ENCODE measurements at regions not wholly inside any gene's neighbourhood (a gene's known extent, or its start where the extent isn't known, plus 50 kb on each side); places are given as distances from the start of the nearest gene placed in this dataset.

- H3K36me3 Mint-ChIP-seq (ENCODE audit: low read depth), result no peaks in the 10 kb centered on the region
- no peaks in the 10 kb centered on the region for H3K4me1 Mint-ChIP-seq
- peaks cover 3% of the 10 kb centered on the region for H3K9me3 Mint-ChIP-seq
- no peak overlapping the region for H3K4me3 Mint-ChIP-seq
- TF ChIP-seq CTCF (IDR thresholded peaks at IDR 0.05; ENCODE audit: unreplicated experiment in 3 of 3), result no peak
- no peaks in the 10 kb centered on the region for H3K27me3 Mint-ChIP-seq (ENCODE audit: low read depth)
- H3K27ac Mint-ChIP-seq, result no peak overlapping the region
Measured at GRCh38 chr13:105452895-105453294, 1082.6 kb downstream of the EFNB2 start.

GRCh38 chr13:105450784-105451183 lies 1084.7 kb downstream of the EFNB2 start:
- peaks cover 3% of the 10 kb centered on the region for H3K9me3 Mint-ChIP-seq
- H3K36me3 Mint-ChIP-seq (ENCODE audit: low read depth), result no peaks in the 10 kb centered on the region
- H3K4me1 Mint-ChIP-seq, result no peaks in the 10 kb centered on the region
- no peaks in the 10 kb centered on the region for H3K27me3 Mint-ChIP-seq (ENCODE audit: low read depth)
- H3K27ac Mint-ChIP-seq, result no peak overlapping the region
- no peak overlapping the region for H3K4me3 Mint-ChIP-seq
- TF ChIP-seq CTCF (IDR thresholded peaks at IDR 0.05; ENCODE audit: unreplicated experiment in 3 of 3), result no peak

- TF ChIP-seq CTCF (IDR thresholded peaks at IDR 0.05; ENCODE audit: unreplicated experiment in 3 of 3), result no peak
- Mint-ChIP-seq H3K27me3 (ENCODE audit: low read depth) (no peaks in the 10 kb centered on the region), H3K9me3 (no peaks in the 10 kb centered on the region), H3K4me1 (no peaks in the 10 kb centered on the region), H3K4me3 (no peak overlapping the region), H3K36me3 (ENCODE audit: low read depth) (no peaks in the 10 kb centered on the region), H3K27ac (no peak overlapping the region)
Measured at GRCh38 chr13:105448811-105449210, 1086.7 kb downstream of the EFNB2 start.

GRCh38 chr13:105446197-105446596 lies 1089.3 kb downstream of the EFNB2 start:
- no peaks in the 10 kb centered on the region for H3K36me3 Mint-ChIP-seq (ENCODE audit: low read depth)
- H3K27ac Mint-ChIP-seq, result no peak overlapping the region
- no peaks in the 10 kb centered on the region for H3K27me3 Mint-ChIP-seq (ENCODE audit: low read depth)
- H3K4me3 Mint-ChIP-seq, result no peak overlapping the region
- no peaks in the 10 kb centered on the region for H3K9me3 Mint-ChIP-seq
- no peak for TF ChIP-seq CTCF (IDR thresholded peaks at IDR 0.05; ENCODE audit: unreplicated experiment in 3 of 3)
- H3K4me1 Mint-ChIP-seq, result peaks cover 6% of the 10 kb centered on the region

GRCh38 chr13:105445796-105446195 lies 1089.7 kb downstream of the EFNB2 start:
- H3K9me3 Mint-ChIP-seq, result no peaks in the 10 kb centered on the region
- H3K36me3 Mint-ChIP-seq (ENCODE audit: low read depth), result no peaks in the 10 kb centered on the region
- TF ChIP-seq CTCF (IDR thresholded peaks at IDR 0.05; ENCODE audit: unreplicated experiment in 3 of 3), result no peak
- peaks cover 6% of the 10 kb centered on the region for H3K4me1 Mint-ChIP-seq
- H3K4me3 Mint-ChIP-seq, result no peak overlapping the region
- no peak overlapping the region for H3K27ac Mint-ChIP-seq
- no peaks in the 10 kb centered on the region for H3K27me3 Mint-ChIP-seq (ENCODE audit: low read depth)

GRCh38 chr13:105442949-105443699 lies 1092.3 kb downstream of the EFNB2 start:
- Mint-ChIP-seq H3K4me1 (peaks cover 6% of the 10 kb centered on the region), H3K27ac (peak overlapping the region in 2 of 3 experiments; percentile 7 to 52), H3K36me3 (ENCODE audit: low read depth) (no peaks in the 10 kb centered on the region), H3K27me3 (ENCODE audit: low read depth) (no peaks in the 10 kb centered on the region), H3K4me3 (no peak overlapping the region), H3K9me3 (no peaks in the 10 kb centered on the region)
- TF ChIP-seq CTCF (IDR thresholded peaks at IDR 0.05; ENCODE audit: unreplicated experiment in 3 of 3), result no peak
